Type B pancreatic cell (in vitro differentiated cells): ENCODE measurements at regions not wholly inside any gene's neighbourhood (a gene's known extent, or its start where the extent isn't known, plus 50 kb on each side); places are given as distances from the start of the nearest gene placed in this dataset.

Experiments
- DNase-seq: peaks from one replicate; pipeline ENCODE4 v3.0.0; 2021; ENCODE audit warnings: mixed read lengths; ENCODE audit not compliant: unreplicated experiment; ENCODE audit errors: extremely low spot score
- H3K27ac Mint-ChIP-seq: 2 replicates; pipeline ENCODE4 v1.8.0; 2021; ENCODE audit warnings: mild to moderate bottlenecking, mixed read lengths
- H3K27me3 Mint-ChIP-seq: 2 replicates; pipeline ENCODE4 v1.8.0; 2021; ENCODE audit warnings: mixed read lengths
- H3K36me3 Mint-ChIP-seq: 2 replicates; pipeline ENCODE4 v1.8.0; 2021; ENCODE audit warnings: mixed read lengths
- H3K4me1 Mint-ChIP-seq: one replicate; pipeline ENCODE4 v1.8.0; 2021; ENCODE audit warnings: mixed read lengths; ENCODE audit not compliant: unreplicated experiment
- H3K4me3 Mint-ChIP-seq: 2 replicates; pipeline ENCODE4 v1.8.0; 2021; ENCODE audit warnings: mild to moderate bottlenecking, mixed read lengths
- H3K9me3 Mint-ChIP-seq: 2 replicates; pipeline ENCODE4 v1.8.0; 2021; ENCODE audit warnings: mixed read lengths
- CTCF ChIP-seq: fragments of 200-600 bp; sonication (generic); conservative IDR thresholded peaks from 2 replicates; pipeline ENCODE4 v1.5.0; 2021; ENCODE audit warnings: antibody characterized with exemption, mild to moderate bottlenecking

- H3K4me3 Mint-ChIP-seq, result no peak overlapping the region
- no peaks in the 10 kb centered on the region for H3K4me1 Mint-ChIP-seq
- H3K27me3 Mint-ChIP-seq, result no peaks in the 10 kb centered on the region
- peaks cover 4% of the 10 kb centered on the region for H3K36me3 Mint-ChIP-seq
- peaks cover 5% of the 10 kb centered on the region for H3K9me3 Mint-ChIP-seq
- no peak for DNase-seq
- no peak for TF ChIP-seq CTCF
- no peak overlapping the region for H3K27ac Mint-ChIP-seq
Measured at GRCh38 chr12:18998343-18999261, 130.9 kb upstream of the PLEKHA5 start.

- peaks cover 5% of the 10 kb centered on the region for H3K9me3 Mint-ChIP-seq
- no peaks in the 10 kb centered on the region for H3K4me1 Mint-ChIP-seq
- no peaks in the 10 kb centered on the region for H3K27me3 Mint-ChIP-seq
- no peak for TF ChIP-seq CTCF
- H3K36me3 Mint-ChIP-seq, result peaks cover 4% of the 10 kb centered on the region
- no peak overlapping the region for H3K4me3 Mint-ChIP-seq
- no peak overlapping the region for H3K27ac Mint-ChIP-seq
- DNase-seq, result no peak
Measured at GRCh38 chr12:19000836-19001235, 128.7 kb upstream of the PLEKHA5 start.

- peaks cover 4% of the 10 kb centered on the region for H3K36me3 Mint-ChIP-seq
- H3K27ac Mint-ChIP-seq, result no peak overlapping the region
- H3K9me3 Mint-ChIP-seq, result peaks cover 5% of the 10 kb centered on the region
- no peak overlapping the region for H3K4me3 Mint-ChIP-seq
- no peak for TF ChIP-seq CTCF
- no peak for DNase-seq
- no peaks in the 10 kb centered on the region for H3K27me3 Mint-ChIP-seq
- no peaks in the 10 kb centered on the region for H3K4me1 Mint-ChIP-seq
Measured at GRCh38 chr12:19002216-19002615, 127.3 kb upstream of the PLEKHA5 start.

GRCh38 chr12:19003141-19003540 lies 126.4 kb upstream of the PLEKHA5 start:
- H3K4me1 Mint-ChIP-seq, result no peaks in the 10 kb centered on the region
- no peak overlapping the region for H3K27ac Mint-ChIP-seq
- peaks cover 2% of the 10 kb centered on the region for H3K9me3 Mint-ChIP-seq
- no peak overlapping the region for H3K4me3 Mint-ChIP-seq
- TF ChIP-seq CTCF, result no peak
- peaks cover 2% of the 10 kb centered on the region for H3K36me3 Mint-ChIP-seq
- no peaks in the 10 kb centered on the region for H3K27me3 Mint-ChIP-seq
- no peak for DNase-seq

GRCh38 chr12:19003987-19004619 lies 125.4 kb upstream of the PLEKHA5 start:
- Mint-ChIP-seq H3K27ac (no peak overlapping the region), H3K27me3 (no peaks in the 10 kb centered on the region), H3K9me3 (no peaks in the 10 kb centered on the region), H3K4me1 (no peaks in the 10 kb centered on the region), H3K36me3 (no peaks in the 10 kb centered on the region), H3K4me3 (no peak overlapping the region)
- no peak for TF ChIP-seq CTCF
- no peak for DNase-seq
